Liver (tissue), 8 donors: ENCODE measurements at regions not wholly inside any gene's neighbourhood (a gene's known extent, or its start where the extent isn't known, plus 50 kb on each side); places are given as distances from the start of the nearest gene placed in this dataset.
A peak's percentile ranks its signal among the peaks of the same experiment; 100 is the strongest.

ENCODE experiments used
- DNase-seq: peaks from one replicate; pipeline ENCODE4 v3.0.0-alpha.2; 2017; ENCODE audit warnings: low spot score
- H3K27ac ChIP-seq, 2 donors: one replicate each; pipeline ENCODE4 v1.7.0; 2013; ENCODE audit warnings: inconsistent platforms in 2 of 2, low read length in 2 of 2, control low read depth in 1 of 2, low read depth in 1 of 2, mild to moderate bottlenecking in 1 of 2
- H3K27me3 ChIP-seq, 4 donors: one replicate each; pipeline versions ENCODE4 v1.6.1 to v1.7.0; 2013; ENCODE audit warnings: low read length in 3 of 4, inconsistent platforms in 1 of 4, mild to moderate bottlenecking in 1 of 4, moderate library complexity in 1 of 4; ENCODE audit not compliant: control insufficient read depth in 4 of 4, insufficient read depth in 4 of 4
- H3K36me3 ChIP-seq, 4 donors: one replicate each; pipeline versions ENCODE4 v1.6.1 to v1.7.0; 2013; ENCODE audit warnings: low read length in 3 of 4, mild to moderate bottlenecking in 3 of 4, low read depth in 1 of 4, moderate library complexity in 1 of 4; ENCODE audit not compliant: control insufficient read depth in 4 of 4, insufficient read depth in 3 of 4
- H3K4me1 ChIP-seq, 4 donors: one replicate each; pipeline versions ENCODE4 v1.6.1 to v1.7.0; 2013; ENCODE audit warnings: low read length in 3 of 4, mild to moderate bottlenecking in 3 of 4, moderate library complexity in 1 of 4; ENCODE audit not compliant: control insufficient read depth in 4 of 4, insufficient read depth in 4 of 4
- H3K4me3 ChIP-seq, 3 donors: one replicate each; pipeline versions ENCODE4 v1.6.1 to v1.7.0; 2013; ENCODE audit warnings: low read length in 3 of 3, control low read depth in 1 of 3, low read depth in 1 of 3, mild to moderate bottlenecking in 1 of 3
- H3K9ac ChIP-seq, 2 donors: one replicate each; pipeline ENCODE4 v1.7.0; 2013; ENCODE audit warnings: low read length in 2 of 2, mild to moderate bottlenecking in 2 of 2, moderate library complexity in 2 of 2, control low read depth in 1 of 2, low read depth in 1 of 2
- H3K9me3 ChIP-seq, 4 donors: one replicate each; pipeline versions ENCODE4 v1.6.1 to v1.7.0; 2013; ENCODE audit warnings: low read length in 3 of 4; ENCODE audit not compliant: control insufficient read depth in 4 of 4
- ATF3 ChIP-seq: IDR thresholded peaks from 2 replicates; pipeline ENCODE4 v1.6.1; 2016; ENCODE audit warnings: antibody characterized with exemption
- CTCF ChIP-seq: fragments of 150-350 bp; IDR thresholded peaks from 2 replicates; pipeline ENCODE4 v1.5.1; 2017; ENCODE audit warnings: improper control_type of control experiment, low read depth, low read length; ENCODE audit not compliant: missing input control
- EGR1 ChIP-seq, 2 donors: IDR thresholded peaks; 2 replicates each; pipeline ENCODE4 v1.6.1; 2016 to 2018; ENCODE audit warnings: antibody characterized with exemption in 2 of 2, low read depth in 2 of 2
- FOXA1 ChIP-seq: IDR thresholded peaks from 2 replicates; pipeline ENCODE4 v1.6.1; 2016; ENCODE audit warnings: antibody characterized with exemption
- FOXA2 ChIP-seq: IDR thresholded peaks from 2 replicates; pipeline ENCODE4 v1.6.1; 2016; ENCODE audit warnings: antibody characterized with exemption
- GABPA ChIP-seq, 2 donors: IDR thresholded peaks in 1 of 2; conservative IDR thresholded peaks in 1 of 2; 2 replicates each; pipeline ENCODE4 v1.6.1; 2016; ENCODE audit warnings: antibody characterized with exemption in 2 of 2, mild to moderate bottlenecking in 1 of 2, moderate library complexity in 1 of 2
- HNF4A ChIP-seq, 2 donors: conservative IDR thresholded peaks; 2 replicates each; pipeline ENCODE4 v1.6.1; 2016; ENCODE audit warnings: antibody characterized with exemption in 2 of 2, mild to moderate bottlenecking in 2 of 2
- HNF4G ChIP-seq: IDR thresholded peaks from 2 replicates; pipeline ENCODE4 v1.6.1; 2016; ENCODE audit warnings: antibody characterized with exemption
- JUND ChIP-seq, 2 donors: IDR thresholded peaks; 2 replicates each; pipeline ENCODE4 v1.6.1; 2016; ENCODE audit warnings: antibody characterized with exemption in 2 of 2
- MAX ChIP-seq: IDR thresholded peaks from 2 replicates; pipeline ENCODE4 v1.6.1; 2016; ENCODE audit warnings: antibody characterized with exemption
- NR2F2 ChIP-seq: IDR thresholded peaks from 2 replicates; pipeline ENCODE4 v1.6.1; 2016; ENCODE audit warnings: antibody characterized with exemption
- RAD21 ChIP-seq, 2 donors: IDR thresholded peaks; 2 replicates each; pipeline ENCODE4 v1.6.1; 2016; ENCODE audit warnings: antibody characterized with exemption in 2 of 2, mild to moderate bottlenecking in 2 of 2
- REST ChIP-seq: IDR thresholded peaks from 2 replicates; pipeline ENCODE4 v1.6.1; 2016; ENCODE audit warnings: antibody characterized with exemption, mild to moderate bottlenecking
- RXRA ChIP-seq, 2 donors: IDR thresholded peaks; 2 replicates each; pipeline ENCODE4 v1.6.1; 2017 to 2018; ENCODE audit warnings: antibody characterized with exemption in 2 of 2, mild to moderate bottlenecking in 1 of 2
- SP1 ChIP-seq: IDR thresholded peaks from 2 replicates; pipeline ENCODE4 v1.6.1; 2018; ENCODE audit warnings: antibody characterized with exemption, mild to moderate bottlenecking
- TAF1 ChIP-seq: conservative IDR thresholded peaks from 2 replicates; pipeline ENCODE4 v1.6.1; 2016; ENCODE audit warnings: antibody characterized with exemption, mild to moderate bottlenecking
- YY1 ChIP-seq: IDR thresholded peaks from 2 replicates; pipeline ENCODE4 v1.6.1; 2016; ENCODE audit warnings: antibody characterized with exemption, mild to moderate bottlenecking
- ZBTB33 ChIP-seq: IDR thresholded peaks from 2 replicates; pipeline ENCODE4 v1.6.1; 2016; ENCODE audit warnings: antibody characterized with exemption
- WGBS: extraction: QIAGEN DNeasy Blood & Tissue Kit; methylation state at CpG from one replicate; pipeline ENCODE4 v1.1.7; 2013; 5-methylcytosine and 5-hydroxymethylcytosine counted together
- donor health status: healthy.
- donor health status: healthy.
- donor health status: healthy.
- donor health status: healthy.
- donor health status: healthy.

- 33% methylated on average over 16 of the region's 16 CpGs for WGBS
- Histone ChIP-seq H3K36me3 (no peaks in the 10 kb centered on the region), H3K27ac (no peak overlapping the region), H3K27me3 (no peaks in the 10 kb centered on the region), H3K9me3 (no peaks in the 10 kb centered on the region), H3K9ac (no peak overlapping the region), H3K4me1 (no peaks in the 10 kb centered on the region), H3K4me3 (no peak overlapping the region)
- no peak for DNase-seq
- TF ChIP-seq ZBTB33 = no peak
- TF ChIP-seq CTCF = no peak
- TF ChIP-seq ATF3 = no peak
- no peak for TF ChIP-seq HNF4G
- TF ChIP-seq EGR1 (IDR thresholded peaks at IDR 0.05; ENCODE audit: low read depth in 2 of 2) = no peak
- no peak for TF ChIP-seq FOXA2
- peak; percentile 45 for TF ChIP-seq SP1
- peak in 1 of 2 donors; percentile 30 for TF ChIP-seq RAD21 (IDR thresholded peaks at IDR 0.05)
- no peak for TF ChIP-seq HNF4A (conservative IDR thresholded peaks at IDR 0.05)
- no peak for TF ChIP-seq JUND (IDR thresholded peaks at IDR 0.05)
- TF ChIP-seq YY1 = no peak
- no peak for TF ChIP-seq MAX
- peak; percentile 97 for TF ChIP-seq NR2F2
- TF ChIP-seq RXRA (IDR thresholded peaks at IDR 0.05) = peak in 1 of 2 donors; percentile 41
- no peak for TF ChIP-seq REST
- no peak for TF ChIP-seq FOXA1
- no peak for TF ChIP-seq GABPA (IDR thresholded peaks at IDR 0.05 in 1 of 2, conservative IDR thresholded peaks at IDR 0.05 in 1 of 2)
- TF ChIP-seq TAF1 = no peak
Measured at GRCh38 chr9:87270221-87270847, 227.3 kb upstream of the DAPK1 start.
